WERI-Rb-1 (cell line): ENCODE measurements at regions not wholly inside any gene's neighbourhood (a gene's known extent, or its start where the extent isn't known, plus 50 kb on each side); places are given as distances from the start of the nearest gene placed in this dataset.

Source experiments
- DNase-seq: peaks from one replicate; pipeline ENCODE4 v3.0.0-alpha.2; 2020
- H3K27ac ChIP-seq: fragments of 250-450 bp; sonication (Bioruptor Pico); 2 replicates; pipeline ENCODE4 v1.5.1; 2020; ENCODE audit warnings: mild to moderate bottlenecking, moderate library complexity
- H3K27me3 ChIP-seq: fragments of 250-450 bp; sonication (Bioruptor Pico); 2 replicates; pipeline ENCODE4 v1.5.1; 2021; ENCODE audit warnings: mild to moderate bottlenecking, low read depth, moderate library complexity; ENCODE audit not compliant: insufficient read depth, severe bottlenecking
- H3K36me3 ChIP-seq: fragments of 250-450 bp; sonication (Bioruptor Pico); 2 replicates; pipeline ENCODE4 v1.5.1; 2020; ENCODE audit warnings: mild to moderate bottlenecking, moderate library complexity
- H3K4me3 ChIP-seq: 2 replicates; pipeline ENCODE4 v1.5.1; 2011; ENCODE audit warnings: low read depth, mild to moderate bottlenecking, control low read depth, low read length
- H3K9me3 ChIP-seq: fragments of 250-450 bp; sonication (Bioruptor Pico); 2 replicates; pipeline ENCODE4 v1.5.1; 2021; ENCODE audit warnings: mild to moderate bottlenecking, moderate library complexity; ENCODE audit not compliant: severe bottlenecking
- CTCF ChIP-seq: IDR thresholded peaks from 2 replicates; pipeline ENCODE4 v1.5.1; 2011; ENCODE audit warnings: low read depth, mild to moderate bottlenecking, control low read depth, inconsistent platforms, low read length

- Histone ChIP-seq H3K9me3 (no peaks in the 10 kb centered on the region), H3K27ac (no peak overlapping the region), H3K27me3 (no peaks in the 10 kb centered on the region), H3K4me3 (no peak overlapping the region), H3K36me3 (no peaks in the 10 kb centered on the region)
- TF ChIP-seq CTCF, result no peak
- no peak for DNase-seq
Measured at GRCh38 chr12:24534622-24535021, 414.3 kb downstream of the BCAT1 start.

DNA sequence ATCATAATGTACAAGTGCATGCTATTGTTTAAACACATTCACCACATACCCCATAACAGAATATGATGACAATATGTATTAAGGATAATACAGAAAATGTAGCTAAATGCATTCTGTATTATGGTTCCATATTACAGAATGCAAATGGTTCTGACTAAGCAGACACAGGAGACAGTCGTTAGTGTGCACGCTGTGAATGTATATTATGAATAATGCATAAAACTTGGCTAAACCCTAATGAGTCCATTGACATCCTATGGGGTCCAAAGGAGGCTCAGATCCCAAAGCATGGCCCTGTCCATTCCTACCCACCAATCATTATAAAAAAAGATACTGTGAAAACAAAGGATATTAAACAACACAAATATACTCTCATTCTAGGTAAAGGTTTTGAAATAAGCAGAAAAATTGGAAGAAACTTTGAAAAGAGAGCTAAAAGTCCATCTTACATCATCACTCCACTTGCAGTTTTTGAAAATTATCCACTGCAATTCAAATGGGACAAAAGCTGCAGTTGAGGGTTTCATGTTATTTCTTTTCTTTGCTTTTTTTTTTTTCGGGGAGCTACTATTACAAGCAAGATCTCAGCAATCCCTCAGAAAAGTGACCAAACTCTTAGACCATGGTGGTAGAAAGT is 415.1 kb downstream of the BCAT1 start:
- Histone ChIP-seq H3K27me3 (no peaks in the 10 kb centered on the region), H3K9me3 (no peaks in the 10 kb centered on the region), H3K4me3 (no peak overlapping the region), H3K36me3 (no peaks in the 10 kb centered on the region), H3K27ac (no peak overlapping the region)
- TF ChIP-seq CTCF, result no peak
- no peak for DNase-seq

DNA sequence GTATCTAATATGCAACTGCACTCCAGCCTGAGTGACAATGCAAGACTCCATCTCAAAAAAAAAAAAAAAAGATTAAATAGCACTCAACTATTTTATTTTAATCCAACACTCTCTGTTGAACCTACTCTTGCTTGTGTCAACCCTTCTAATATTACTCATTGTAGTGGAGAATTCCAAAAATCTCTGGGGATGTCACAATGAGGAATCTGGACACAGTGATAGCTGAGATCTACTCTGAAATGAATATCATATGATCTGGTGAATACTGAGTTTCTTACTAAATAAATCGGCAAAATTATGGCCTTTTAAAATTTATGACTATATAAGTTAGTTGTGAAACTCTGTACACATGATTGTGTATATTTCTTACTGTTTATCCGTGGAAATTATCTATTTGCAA is 418.2 kb downstream of the BCAT1 start:
- H3K4me3 ChIP-seq, result no peak overlapping the region
- DNase-seq, result no peak
- no peaks in the 10 kb centered on the region for H3K36me3 ChIP-seq
- no peaks in the 10 kb centered on the region for H3K27me3 ChIP-seq
- H3K27ac ChIP-seq, result no peak overlapping the region
- no peaks in the 10 kb centered on the region for H3K9me3 ChIP-seq
- TF ChIP-seq CTCF, result no peak

DNA sequence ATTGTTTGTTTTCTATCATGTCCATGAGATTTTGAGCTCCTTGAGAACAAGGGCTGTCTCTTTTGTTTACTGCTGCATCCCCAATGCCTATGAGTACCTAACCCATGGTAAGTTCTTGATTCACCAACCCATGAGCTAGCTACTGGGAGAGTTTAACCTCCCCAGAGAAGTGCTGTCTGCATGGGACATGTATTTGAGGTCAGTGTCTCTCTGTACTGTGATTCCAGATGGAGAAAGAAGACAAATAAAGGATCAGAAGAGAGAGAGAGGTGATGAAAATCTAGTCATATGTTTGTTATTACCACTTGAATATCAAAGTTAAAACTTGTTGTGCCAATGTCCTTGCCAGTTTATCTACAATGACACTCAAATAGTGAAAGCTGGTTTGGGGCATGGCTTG is 421.8 kb downstream of the BCAT1 start:
- Histone ChIP-seq H3K36me3 (no peaks in the 10 kb centered on the region), H3K9me3 (no peaks in the 10 kb centered on the region), H3K4me3 (no peak overlapping the region), H3K27me3 (no peaks in the 10 kb centered on the region), H3K27ac (no peak overlapping the region)
- no peak for DNase-seq
- TF ChIP-seq CTCF, result no peak

- no peaks in the 10 kb centered on the region for H3K27me3 ChIP-seq
- H3K4me3 ChIP-seq, result no peak overlapping the region
- peaks cover 3% of the 10 kb centered on the region for H3K9me3 ChIP-seq
- no peak overlapping the region for H3K27ac ChIP-seq
- H3K36me3 ChIP-seq, result no peaks in the 10 kb centered on the region
- no peak for DNase-seq
- no peak for TF ChIP-seq CTCF
Measured at GRCh38 chr12:24522736-24523135, 426.2 kb downstream of the BCAT1 start.

DNA sequence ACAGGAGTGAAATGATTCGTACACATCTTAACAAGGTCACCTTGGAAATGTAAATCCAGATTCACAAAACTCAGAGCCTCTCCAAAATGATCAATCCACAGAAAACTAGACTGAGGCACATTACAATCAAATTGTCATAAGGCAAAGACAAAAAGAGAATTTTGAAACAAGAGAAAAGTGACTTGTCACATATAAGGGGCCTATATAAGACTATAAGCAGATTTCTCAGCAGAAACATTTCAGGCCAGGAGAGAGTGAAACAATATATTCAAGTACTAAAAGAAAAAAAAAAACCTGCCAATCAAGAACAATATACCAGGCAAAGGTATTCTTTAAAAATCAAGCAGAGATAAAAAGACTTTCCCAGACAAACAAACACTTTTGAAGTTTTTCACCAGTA is 429.1 kb downstream of the BCAT1 start:
- Histone ChIP-seq H3K9me3 (peaks cover 3% of the 10 kb centered on the region), H3K4me3 (no peak overlapping the region), H3K36me3 (no peaks in the 10 kb centered on the region), H3K27me3 (no peaks in the 10 kb centered on the region), H3K27ac (no peak overlapping the region)
- no peak for DNase-seq
- no peak for TF ChIP-seq CTCF
